K562 (cell line): ENCODE measurements at regions not wholly inside any gene's neighbourhood (a gene's known extent, or its start where the extent isn't known, plus 50 kb on each side); places are given as distances from the start of the nearest gene placed in this dataset.

ENCODE experiments used
- ATAC-seq: fragments of 200-7000 bp; cut with Tn5 transposase; 3 replicates; pipeline ENCODE4 v1.9.1; 2020; ENCODE audit warnings: moderate library complexity
- BruUV-seq: library from RNA; stranded (reverse); fragments of 400-500 nt; replicated peaks from 2 replicates; lab custom pipeline; 2021; lab: Mats Ljungman, UMichigan
- CTCF ChIA-PET: fragments of 300-600 bp; formaldehyde crosslinking; extraction: SDS; loops from one replicate; lab custom pipeline; 2021; ENCODE audit warnings: low intra/inter-chr PET ratio; lab: Yijun Ruan, JAX
- POLR2A ChIA-PET: fragments of 300-600, 350-650 bp; sonication (Branson Sonifier 250); formaldehyde crosslinking; extraction: SDS; loops from one replicate; lab custom pipeline; 2021; ENCODE audit warnings: antibody characterized with exemption, inconsistent platforms; lab: Yijun Ruan, JAX
- DNase-seq, 4 experiments: peaks; one replicate each; pipeline versions ENCODE4 v3.0.0 to v3.0.0-alpha.2; 2011 to 2018; ENCODE audit warnings: low spot score in 3 of 4, mixed read lengths in 3 of 4; ENCODE audit errors: extremely low read depth in 1 of 4
- FAIRE-seq: peaks from 2 replicates; lab custom pipeline; 2011; peaks lifted over from hg19 to GRCh38; lab: Jason Lieb, UNC
- H2AFZ ChIP-seq: 2 replicates; pipeline ENCODE4 v1.6.0; 2011; ENCODE audit warnings: low read depth, low read length, control low read depth, inconsistent platforms
- H3K27ac ChIP-seq: fragments of 200-600 bp; 3 replicates; pipeline ENCODE4 v1.8.0; 2011; ENCODE audit warnings: low read depth, mild to moderate bottlenecking, control low read depth, inconsistent platforms, low read length, moderate library complexity, mixed read lengths; ENCODE audit errors: extremely low read depth
- H3K27me3 ChIP-seq, 2 experiments: fragments of 300-600 bp in 1 of 2; 2 replicates in 1 of 2; 3 replicates in 1 of 2; pipeline versions ENCODE4 v1.6.0 to v1.8.0; 2011; ENCODE audit warnings: inconsistent platforms in 2 of 2, low read length in 2 of 2, mild to moderate bottlenecking in 1 of 2, mixed read lengths in 1 of 2, moderate library complexity in 1 of 2; ENCODE audit not compliant: control insufficient read depth in 2 of 2, insufficient read depth in 2 of 2
- H3K36me3 ChIP-seq: fragments of 300-600 bp; 3 replicates; pipeline ENCODE4 v1.8.0; 2011; ENCODE audit warnings: mild to moderate bottlenecking, low read length, inconsistent platforms; ENCODE audit not compliant: control insufficient read depth, insufficient read depth
- H3K4me1 ChIP-seq, 2 experiments: fragments of 200-600 bp in 1 of 2; replicated peaks in 1 of 2; 2 replicates in 1 of 2; 3 replicates in 1 of 2; pipeline versions ENCODE4 v1.5.1 to v1.8.0; 2011; ENCODE audit warnings: inconsistent platforms in 2 of 2, low read length in 2 of 2, mild to moderate bottlenecking in 1 of 2, mixed read lengths in 1 of 2, moderate library complexity in 1 of 2; ENCODE audit not compliant: control insufficient read depth in 2 of 2, insufficient read depth in 2 of 2
- H3K4me2 ChIP-seq: 2 replicates; pipeline ENCODE4 v1.6.1; 2011; ENCODE audit warnings: low read length, control low read depth, inconsistent platforms, mixed read lengths; ENCODE audit not compliant: insufficient read depth
- H3K4me3 ChIP-seq: fragments of 200-600 bp; sonication (generic), shearing (Covaris generic); 2 replicates; pipeline ENCODE4 v1.5.1; 2016; ENCODE audit warnings: control low read depth, inconsistent platforms
- H3K79me2 ChIP-seq: fragments of 200-600 bp; 3 replicates; pipeline ENCODE4 v1.8.0; 2011; ENCODE audit warnings: low read length, inconsistent platforms; ENCODE audit not compliant: control insufficient read depth, insufficient read depth
- H3K9ac ChIP-seq, 2 experiments: 2 replicates each; pipeline versions ENCODE4 v1.6.0 to v1.6.1; 2011; ENCODE audit warnings: low read depth in 2 of 2, low read length in 2 of 2, control low read depth in 1 of 2, inconsistent platforms in 1 of 2, mild to moderate bottlenecking in 1 of 2, mixed read lengths in 1 of 2; ENCODE audit not compliant: insufficient read depth in 1 of 2
- H3K9me1 ChIP-seq: one replicate; pipeline ENCODE4 v1.6.0; 2011; ENCODE audit warnings: inconsistent platforms, mild to moderate bottlenecking, low read length, moderate library complexity; ENCODE audit not compliant: control insufficient read depth, insufficient read depth
- H3K9me3 ChIP-seq: replicated peaks from 2 replicates; pipeline ENCODE4 v1.5.1; 2011; ENCODE audit warnings: low read depth, low read length, inconsistent platforms; ENCODE audit not compliant: control insufficient read depth, insufficient read depth
- H4K20me1 ChIP-seq: replicated peaks from 2 replicates; pipeline ENCODE4 v1.6.1; 2011; ENCODE audit warnings: low read length, inconsistent platforms, mixed read lengths; ENCODE audit not compliant: control insufficient read depth, insufficient read depth
- CCAR2 ChIP-seq: fragments of 200-400 bp; formaldehyde crosslinking; IDR thresholded peaks from 2 replicates; pipeline ENCODE4 v1.6.1; 2017; ENCODE audit warnings: mild to moderate bottlenecking, low read depth, low read length
- CHD4 ChIP-seq: fragments of 200-600 bp; sonication (generic); IDR thresholded peaks from 3 replicates; pipeline ENCODE4 v1.6.1; 2012; ENCODE audit warnings: low read depth, mild to moderate bottlenecking, mixed read lengths, low read length, inconsistent platforms; ENCODE audit not compliant: insufficient read depth, insufficient replicate concordance, poor library complexity, severe bottlenecking
- ESRRB ChIP-seq: fragments of 250-450 bp; sonication (Bioruptor Pico); IDR thresholded peaks from 2 replicates; pipeline ENCODE4 v1.5.0; 2020; ENCODE audit warnings: mild to moderate bottlenecking, moderate library complexity, borderline replicate concordance
- ETV1 ChIP-seq: fragments of 450-650 bp; conservative IDR thresholded peaks from 2 replicates; pipeline ENCODE4 v1.6.1; 2016; ENCODE audit warnings: missing genetic modification characterization, control low read depth, low read depth, missing compliant biosample characterization
- MIER1 ChIP-seq: fragments of 450-650 bp; IDR thresholded peaks from 2 replicates; pipeline ENCODE4 v1.6.1; 2016; ENCODE audit warnings: antibody characterized with exemption, mild to moderate bottlenecking, low read depth
- TBL1XR1 ChIP-seq, 2 experiments: IDR thresholded peaks; 2 replicates each; pipeline ENCODE4 v1.6.1; 2012; ENCODE audit warnings: improper control_type of control experiment in 2 of 2, low read length in 2 of 2, mild to moderate bottlenecking in 1 of 2
- TCFL5 ChIP-seq: fragments of 250-450 bp; sonication (Bioruptor Pico); conservative IDR thresholded peaks from 2 replicates; pipeline ENCODE4 v1.6.1; 2021; ENCODE audit warnings: mild to moderate bottlenecking, moderate library complexity, matching md5 sums
- ZNF644 ChIP-seq: fragments of 200-800 bp; sonication (Bioruptor generic); IDR thresholded peaks from 2 replicates; pipeline ENCODE4 v1.6.1; 2016; ENCODE audit warnings: low read depth, missing genetic modification characterization, missing compliant biosample characterization
- ZNF75A ChIP-seq: fragments of 450-650 bp; formaldehyde crosslinking; IDR thresholded peaks from 2 replicates; pipeline ENCODE4 v1.4.0; 2020; ENCODE audit warnings: mild to moderate bottlenecking
- WGBS: fragments of 100-300 bp; shearing (Covaris generic); methylation state at CpG from one replicate; pipeline ENCODE4 v1.1.6; 2016; ENCODE audit warnings: low coverage, mixed read lengths; ENCODE audit not compliant: insufficient coverage; ENCODE audit errors: missing lambda C conversion rate; 5-methylcytosine and 5-hydroxymethylcytosine counted together
- in situ Hi-C: fragments of 300-500 bp; cut with MboI; formaldehyde crosslinking; loops from 4 replicates; pipeline ENCODE4 v1.15.0; 2018; ENCODE audit warnings: inconsistent platforms, mixed read lengths
- intact Hi-C: fragments of 100-400 bp; cut with micrococcal nuclease; formaldehyde crosslinking; loops from 2 replicates; pipeline ENCODE4 v1.14.2; 2022
- TF ChIP-seq, protein P1 (sequence below): sonication (generic); formaldehyde crosslinking; IDR thresholded peaks from 2 replicates; pipeline ENCODE4 v1.5.0; 2020; ENCODE audit warnings: missing genetic modification reagents

DNA sequence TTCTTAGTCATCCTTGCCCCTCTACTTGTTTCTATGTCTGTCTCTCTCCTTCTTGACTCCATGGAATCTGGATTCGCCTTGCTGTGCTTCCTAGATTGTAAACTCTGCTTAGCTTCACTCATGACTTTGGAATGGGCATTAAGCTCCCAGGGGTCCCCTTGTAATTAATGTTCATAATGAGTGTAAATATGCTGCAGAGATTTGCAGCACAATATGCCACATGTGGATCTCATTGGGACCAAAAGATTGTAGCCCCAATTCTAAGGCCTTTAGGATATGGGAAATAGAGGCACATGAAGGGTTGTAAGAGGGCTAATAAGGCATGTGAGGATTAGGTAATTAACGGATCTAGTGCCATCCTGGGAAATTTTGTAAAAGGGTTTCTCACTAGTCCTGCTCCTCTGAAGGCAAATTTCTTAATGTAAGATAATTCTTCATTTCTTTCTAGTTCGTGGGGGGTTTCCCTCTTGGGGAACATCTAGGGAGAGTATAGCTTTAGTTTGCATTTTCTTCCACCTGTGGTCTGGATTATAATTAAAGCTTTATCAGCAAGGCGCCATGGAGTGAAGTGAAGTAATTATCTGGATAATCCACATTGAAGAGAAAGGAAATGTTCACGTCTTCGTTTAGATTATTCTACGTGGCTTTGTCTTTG is 659.2 kb upstream of the PLXNA2 start:
- DNase-seq: no peak
- 0% methylated on average over 7 of the region's 7 CpGs for WGBS
- Histone ChIP-seq H4K20me1 (no peaks in the 10 kb centered on the region), H3K4me3 (no peak overlapping the region), H3K36me3 (no peaks in the 10 kb centered on the region), H3K9me1 (no peaks in the 10 kb centered on the region), H3K9me3 (no peaks in the 10 kb centered on the region), H3K27ac (no peak overlapping the region), H3K27me3 (no peaks in the 10 kb centered on the region), H3K79me2 (no peaks in the 10 kb centered on the region), H3K4me1 (no peaks in the 10 kb centered on the region), H3K9ac (no peak overlapping the region), H3K4me2 (no peak overlapping the region), H2AFZ (no peak overlapping the region)
- POLR2A ChIA-PET: no interaction called here
- in situ Hi-C loops (no loop called here), intact Hi-C loops (no loop called here)
- BruUV-seq: no TSS peak
- no peak for TF ChIP-seq ETV1 (tag)
- TF ChIP-seq TCFL5 (CRISPR knock-in tag): no peak
- TF ChIP-seq CCAR2: no peak
- no peak for TF ChIP-seq MIER1
- TF ChIP-seq ZNF75A (CRISPR knock-in tag): no peak
- no peak for TF ChIP-seq CHD4
- TF ChIP-seq ESRRB: no peak
- no peak for TF ChIP-seq ZNF644 (tag)
- TF ChIP-seq TBL1XR1 (IDR thresholded peaks at IDR 0.05; ENCODE audit: low read length in 2 of 2): no peak
- TF ChIP-seq, protein P1, sequence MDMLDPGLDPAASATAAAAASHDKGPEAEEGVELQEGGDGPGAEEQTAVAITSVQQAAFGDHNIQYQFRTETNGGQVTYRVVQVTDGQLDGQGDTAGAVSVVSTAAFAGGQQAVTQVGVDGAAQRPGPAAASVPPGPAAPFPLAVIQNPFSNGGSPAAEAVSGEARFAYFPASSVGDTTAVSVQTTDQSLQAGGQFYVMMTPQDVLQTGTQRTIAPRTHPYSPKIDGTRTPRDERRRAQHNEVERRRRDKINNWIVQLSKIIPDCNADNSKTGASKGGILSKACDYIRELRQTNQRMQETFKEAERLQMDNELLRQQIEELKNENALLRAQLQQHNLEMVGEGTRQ: no peak
- CTCF ChIA-PET: no interaction called here
- no peak for ATAC-seq
- no peak for FAIRE-seq
